GM23248 (cell line): ENCODE measurements at regions not wholly inside any gene's neighbourhood (a gene's known extent, or its start where the extent isn't known, plus 50 kb on each side); places are given as distances from the start of the nearest gene placed in this dataset.

Experiments used
- EZH2 ChIP-seq: fragments of 200-600 bp; sonication (generic); IDR thresholded peaks from 2 replicates; pipeline ENCODE4 v1.6.1; 2018; ENCODE audit warnings: antibody characterized with exemption, mild to moderate bottlenecking; ENCODE audit not compliant: insufficient read depth, poor library complexity, severe bottlenecking
- EZH2phosphoT487 ChIP-seq: fragments of 200-600 bp; sonication (generic); IDR thresholded peaks from 2 replicates; pipeline ENCODE4 v1.6.1; 2018; ENCODE audit warnings: antibody characterized with exemption, moderate library complexity, mild to moderate bottlenecking, low read depth; ENCODE audit not compliant: insufficient read depth

DNA sequence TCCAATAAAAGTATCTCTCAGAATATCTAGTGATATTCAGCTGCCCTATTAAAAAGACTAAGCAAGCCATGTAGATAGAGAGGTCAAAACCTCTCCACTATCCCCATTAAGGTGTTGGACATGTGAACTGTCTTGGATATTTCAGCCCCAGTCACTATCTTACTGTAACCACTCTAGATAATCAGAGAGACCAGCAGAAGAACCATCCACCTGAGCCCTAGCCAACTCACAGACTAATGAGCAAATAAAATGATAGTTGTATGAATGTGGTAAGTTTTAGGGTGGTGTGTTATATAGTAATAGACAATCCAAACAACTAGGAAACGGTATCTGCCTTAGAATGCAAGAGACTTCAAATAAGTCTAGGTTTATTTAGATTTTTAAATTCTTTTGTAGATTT lies 268.6 kb upstream of the KLF14 start:
- TF ChIP-seq EZH2 (no peak), EZH2phosphoT487 (no peak)
